HK-2 (cell line): ENCODE measurements at regions not wholly inside any gene's neighbourhood (a gene's known extent, or its start where the extent isn't known, plus 50 kb on each side); places are given as distances from the start of the nearest gene placed in this dataset.

Source experiments
- DNase-seq: peaks from one replicate; pipeline ENCODE4 v3.0.0-alpha.2; 2018; ENCODE audit not compliant: unreplicated experiment

DNA sequence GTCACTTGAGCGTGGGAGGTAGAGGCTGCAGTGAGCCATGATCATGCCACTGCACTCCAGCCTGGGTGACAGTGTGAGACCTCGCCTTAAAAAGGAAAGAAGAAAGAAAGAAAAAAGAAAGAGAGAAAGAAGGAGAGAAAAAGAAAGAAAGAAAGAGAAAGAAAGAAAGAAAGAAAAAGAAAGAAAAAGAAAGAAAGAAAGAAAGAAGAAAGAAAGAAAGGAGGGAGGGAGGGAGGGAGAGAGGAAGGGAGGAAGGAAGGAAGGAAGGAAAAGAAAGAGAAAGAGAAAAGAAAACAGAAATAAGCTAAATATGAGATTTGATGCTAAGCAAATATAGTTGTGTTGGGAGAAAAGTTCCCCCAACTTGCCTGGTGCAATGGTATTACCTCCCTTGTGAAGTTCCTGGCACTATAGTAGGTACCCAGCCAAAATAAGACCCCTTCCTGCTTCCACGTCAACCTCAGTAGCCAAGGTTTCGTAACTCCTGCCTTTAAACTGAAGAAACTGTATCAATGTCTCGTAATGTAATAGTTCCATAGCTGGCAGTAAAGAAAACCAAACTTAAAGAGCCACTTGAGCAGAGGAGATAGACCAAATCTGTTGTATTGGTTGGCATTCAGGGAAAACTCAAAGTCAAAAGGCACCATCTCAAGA is 88.1 kb upstream of the HNRNPU start:
- no peak for DNase-seq

GRCh38 chr1:244948416-244948815 is 84.1 kb upstream of the HNRNPU start:
- DNase-seq, result no peak

DNA sequence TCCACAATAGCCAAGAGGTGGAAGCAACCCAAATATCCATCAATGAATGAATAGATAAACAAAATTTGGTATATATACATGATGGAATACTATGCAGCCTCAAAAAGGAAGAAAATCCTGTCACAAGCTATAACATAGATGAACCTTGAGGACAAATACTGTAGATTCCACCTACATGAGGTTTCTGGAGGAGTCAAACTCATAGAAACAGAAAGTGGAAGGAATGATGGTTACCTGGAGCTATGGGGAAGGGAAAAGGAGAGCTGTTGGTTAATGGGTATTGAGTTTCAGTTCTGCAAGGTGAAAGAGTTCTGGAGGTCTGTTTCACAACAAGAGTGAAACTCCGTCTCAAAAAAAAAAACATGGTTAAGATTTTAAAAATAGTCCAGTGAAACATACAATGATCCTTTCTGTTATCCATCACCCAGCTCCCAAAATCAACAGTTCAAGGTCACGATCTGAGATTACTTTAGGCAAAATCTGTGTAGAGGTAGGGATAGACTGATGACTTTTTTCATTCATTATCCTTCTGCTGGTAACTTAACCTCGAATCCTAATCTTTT is 80.8 kb upstream of the HNRNPU start:
- DNase-seq, result no peak

GRCh38 chr1:244941121-244941520 is 76.8 kb upstream of the HNRNPU start:
- no peak for DNase-seq

- no peak for DNase-seq
Observed at GRCh38 chr1:244937099-244937498, 72.8 kb upstream of the HNRNPU start.

- DNase-seq, result no peak
Observed at GRCh38 chr1:244920911-244921761, 56.8 kb upstream of the HNRNPU start.

DNA sequence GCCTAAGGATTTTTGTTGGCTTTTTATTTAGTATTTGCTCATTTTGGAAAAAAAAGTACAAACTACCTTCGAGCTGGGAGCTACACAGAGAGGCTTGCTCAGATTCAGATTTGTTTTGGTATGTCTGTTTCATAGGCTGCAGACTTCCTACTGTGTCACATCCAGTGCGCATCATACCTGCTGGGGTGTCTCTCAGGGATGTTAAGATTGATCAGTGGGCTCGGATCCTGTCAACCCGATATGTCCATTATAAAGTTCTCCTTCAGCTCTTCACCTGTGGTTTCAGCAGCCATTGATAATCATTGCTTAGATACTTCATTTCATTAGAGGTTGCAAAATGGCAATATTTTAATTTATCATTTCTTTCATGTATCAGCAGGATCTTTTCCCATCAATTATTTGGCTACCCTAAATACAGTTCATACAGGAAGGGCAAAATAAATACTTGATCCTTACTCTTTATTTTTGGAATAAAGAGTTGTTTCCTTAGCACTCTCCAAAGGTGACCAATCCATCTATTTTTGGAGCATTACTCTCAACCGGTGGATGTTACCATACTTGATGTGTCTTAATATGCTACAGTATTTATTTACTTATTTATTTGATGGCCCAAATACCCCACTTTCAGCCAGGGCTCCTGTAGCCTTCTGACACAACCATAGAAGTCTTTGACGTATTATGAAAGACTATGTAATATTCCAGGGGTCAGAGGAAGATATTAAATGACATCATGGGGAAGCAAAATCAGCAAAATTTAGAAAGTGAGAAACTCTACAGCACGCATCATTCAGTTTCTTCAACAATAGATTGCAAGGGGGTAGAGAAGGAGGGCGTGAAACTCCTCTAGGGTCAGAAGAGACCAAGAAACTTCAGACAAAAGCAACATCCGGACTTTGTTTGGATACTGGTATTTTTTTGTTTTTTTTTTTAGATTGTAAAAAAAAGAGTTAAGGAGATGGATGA is 55.3 kb upstream of the HNRNPU start:
- no peak for DNase-seq

DNA sequence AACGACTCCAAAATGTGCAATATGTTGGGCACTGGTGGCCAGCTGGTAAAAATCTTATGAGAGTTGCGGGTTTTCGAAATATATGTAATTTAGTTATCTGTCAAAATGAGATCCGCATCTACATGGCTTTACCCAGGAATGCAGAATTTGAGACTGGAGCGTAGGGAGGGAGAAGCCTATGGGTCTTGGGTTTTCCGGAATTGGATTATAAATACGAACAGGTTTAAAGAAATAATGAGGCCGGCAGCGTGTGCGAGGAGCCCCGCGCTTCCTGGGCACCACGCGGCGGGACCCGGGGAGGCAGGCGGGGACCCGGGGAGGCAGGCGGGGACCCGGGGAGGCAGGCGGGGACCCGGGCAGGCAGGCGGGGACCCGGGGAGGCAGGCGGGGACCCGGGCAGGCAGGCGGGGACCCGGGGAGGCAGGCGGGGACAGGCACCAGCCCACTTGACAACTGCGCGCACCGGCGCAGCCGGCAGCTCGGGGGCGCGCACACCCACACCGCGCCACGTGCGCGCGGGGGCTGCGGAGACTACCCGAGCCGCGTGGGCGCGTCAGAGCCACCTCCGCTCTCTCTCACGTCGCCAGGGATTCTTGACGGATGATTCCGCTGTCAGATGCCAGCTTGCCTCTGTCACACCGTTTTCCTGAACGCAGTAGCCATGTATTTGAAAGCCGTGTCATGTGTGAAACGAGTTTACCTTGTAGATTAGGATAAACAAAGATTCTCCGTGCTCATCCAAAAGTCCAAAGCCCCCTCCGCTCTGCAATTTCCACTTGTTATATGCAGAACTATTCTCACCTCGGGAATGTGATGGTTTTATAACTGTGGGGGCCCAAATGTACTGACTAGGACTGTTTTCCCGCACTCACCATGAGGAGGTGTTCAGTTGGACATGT is 54.3 kb upstream of the HNRNPU start:
- DNase-seq, result peak; percentile 30

DNA sequence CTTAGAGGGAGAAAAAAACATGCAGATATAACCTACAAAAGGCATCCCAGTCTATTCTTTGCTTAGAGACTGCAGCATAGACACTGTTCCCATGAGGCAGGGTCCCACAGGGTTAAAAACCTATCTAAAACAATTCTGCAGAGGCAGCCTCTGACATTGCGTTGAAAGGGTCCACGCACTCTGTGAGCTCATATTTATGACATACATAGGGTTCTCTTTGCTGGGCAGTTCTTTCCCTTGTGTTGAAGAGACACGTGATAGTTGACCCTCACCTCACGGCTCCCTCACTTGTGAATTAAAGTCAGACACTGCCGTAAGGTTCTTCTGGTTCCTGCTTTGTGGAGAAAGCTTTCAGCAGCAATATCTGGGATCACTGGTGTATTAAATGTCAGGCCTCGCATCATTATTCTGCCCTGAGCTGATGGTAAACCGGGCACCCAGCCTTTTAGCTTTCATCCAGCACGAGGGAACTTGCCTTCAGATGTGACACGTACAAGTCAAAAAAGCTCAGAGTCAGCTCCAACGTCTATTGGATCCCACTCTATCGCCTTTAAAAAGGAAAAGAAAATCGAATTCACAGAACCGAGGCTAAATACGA is 52.8 kb upstream of the HNRNPU start:
- no peak for DNase-seq

DNA sequence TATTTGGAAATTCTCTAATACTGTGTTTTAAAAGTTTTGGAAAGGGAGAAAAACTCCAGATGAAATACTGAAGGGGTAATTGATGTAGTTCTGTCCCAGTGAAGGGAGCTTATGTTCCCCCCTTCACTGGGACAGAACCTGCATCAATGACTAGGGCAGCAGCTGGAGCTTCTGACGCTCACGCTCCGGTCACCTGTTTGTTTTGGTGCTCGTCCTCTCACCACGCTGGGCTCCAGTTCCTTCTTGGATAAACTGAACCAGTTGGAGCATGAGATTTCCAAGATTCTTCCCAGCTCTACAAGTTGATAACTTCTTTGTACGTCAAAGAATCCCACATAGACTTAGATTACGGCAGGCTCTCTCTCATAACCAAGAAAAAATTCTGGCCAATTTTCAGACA is 51.4 kb upstream of the HNRNPU start:
- DNase-seq, result no peak

GRCh38 chr1:244914761-244915160 is 50.4 kb upstream of the HNRNPU start:
- no peak for DNase-seq
